PC-3 (cell line): ENCODE measurements at regions not wholly inside any gene's neighbourhood (a gene's known extent, or its start where the extent isn't known, plus 50 kb on each side); places are given as distances from the start of the nearest gene placed in this dataset.

Source experiments
- ATAC-seq: fragments of 200-7000 bp; cut with Tn5 transposase; 2 replicates; pipeline ENCODE4 v1.9.1; 2020; ENCODE audit warnings: mild to moderate bottlenecking, moderate library complexity
- BruUV-seq: library from RNA; stranded (reverse); fragments of 400-500 nt; replicated peaks from 2 replicates; lab custom pipeline; 2021; lab: Mats Ljungman, UMichigan
- CTCF ChIA-PET: fragments of 300-600 bp; sonication (Branson Sonifier 250); formaldehyde crosslinking; loops from one replicate; lab custom pipeline; 2022; ENCODE audit warnings: antibody characterized with exemption; lab: Charles Lee
- POLR2A ChIA-PET: fragments of 300-600 bp; sonication (Branson Sonifier 250); formaldehyde crosslinking; loops from one replicate; lab custom pipeline; 2022; ENCODE audit warnings: antibody characterized with exemption; ENCODE audit not compliant: unreplicated experiment; lab: Charles Lee
- DNase-seq: peaks from one replicate; pipeline ENCODE4 v3.0.0-alpha.2; 2015
- H2AFZ ChIP-seq: fragments of 300-600 bp; sonication (generic); 2 replicates; pipeline ENCODE4 v1.6.0; 2016; ENCODE audit warnings: antibody characterized with exemption, low read length
- H3F3A ChIP-seq: fragments of 300-600 bp; sonication (generic); one replicate; pipeline ENCODE4 v1.6.0; 2017; ENCODE audit warnings: antibody characterized with exemption, low read length, control low read depth, mild to moderate bottlenecking; ENCODE audit not compliant: unreplicated experiment
- H3K27ac ChIP-seq: fragments of 300-600 bp; sonication (generic); 2 replicates; pipeline ENCODE4 v1.5.1; 2016; ENCODE audit warnings: mild to moderate bottlenecking, low read length
- H3K27me3 ChIP-seq: fragments of 300-600 bp; sonication (generic); 2 replicates; pipeline ENCODE4 v1.6.1; 2016; ENCODE audit warnings: low read length, mixed read lengths
- H3K36me3 ChIP-seq: fragments of 300-600 bp; sonication (generic); 2 replicates; pipeline ENCODE4 v1.6.1; 2016; ENCODE audit warnings: low read depth, mixed run types, low read length, mixed read lengths
- H3K4me1 ChIP-seq: fragments of 300-600 bp; sonication (generic); 2 replicates; pipeline ENCODE4 v1.5.1; 2016; ENCODE audit warnings: low read length; ENCODE audit not compliant: insufficient read depth
- H3K4me2 ChIP-seq: fragments of 300-600 bp; sonication (generic); 2 replicates; pipeline ENCODE4 v1.6.0; 2016; ENCODE audit warnings: low read length
- H3K4me3 ChIP-seq: fragments of 300-600 bp; sonication (generic); 2 replicates; pipeline ENCODE4 v1.5.1; 2016; ENCODE audit warnings: mild to moderate bottlenecking, low read length, mixed read lengths
- H3K79me2 ChIP-seq: fragments of 300-600 bp; sonication (generic); 2 replicates; pipeline ENCODE4 v1.6.1; 2017; ENCODE audit warnings: low read length, mixed read lengths
- H3K9ac ChIP-seq: fragments of 300-600 bp; sonication (generic); 2 replicates; pipeline ENCODE4 v1.6.0; 2016; ENCODE audit warnings: mild to moderate bottlenecking, low read length
- H3K9me2 ChIP-seq: fragments of 300-600 bp; sonication (generic); replicated peaks from 2 replicates; pipeline ENCODE4 v1.6.1; 2016; ENCODE audit warnings: mixed run types, low read length, mixed read lengths
- H3K9me3 ChIP-seq: fragments of 300-600 bp; sonication (generic); 2 replicates; pipeline ENCODE4 v1.6.1; 2016; ENCODE audit warnings: low read length, mixed read lengths
- H4K20me1 ChIP-seq: fragments of 300-600 bp; sonication (generic); 2 replicates; pipeline ENCODE4 v1.6.1; 2016; ENCODE audit warnings: low read length, mixed read lengths
- EZH2 ChIP-seq: fragments of 300-600 bp; sonication (generic); IDR thresholded peaks from one replicate; pipeline ENCODE4 v1.6.1; 2017; ENCODE audit warnings: antibody characterized with exemption, mild to moderate bottlenecking, low read length; ENCODE audit not compliant: unreplicated experiment
- EZH2phosphoT487 ChIP-seq: fragments of 300-600 bp; sonication (generic); IDR thresholded peaks from 2 replicates; pipeline ENCODE4 v1.6.1; 2018; ENCODE audit warnings: mild to moderate bottlenecking, antibody characterized with exemption, low read length, borderline replicate concordance
- intact Hi-C: fragments of 100-400 bp; cut with micrococcal nuclease; formaldehyde crosslinking; loops from 2 replicates; pipeline ENCODE4 v1.9.0; 2023
- TF ChIP-seq, protein P1 (sequence below): fragments of 300-600 bp; sonication (generic); conservative IDR thresholded peaks from 2 replicates; pipeline ENCODE4 v1.5.1; 2017; ENCODE audit warnings: antibody characterized with exemption, low read depth, mild to moderate bottlenecking, low read length

DNA sequence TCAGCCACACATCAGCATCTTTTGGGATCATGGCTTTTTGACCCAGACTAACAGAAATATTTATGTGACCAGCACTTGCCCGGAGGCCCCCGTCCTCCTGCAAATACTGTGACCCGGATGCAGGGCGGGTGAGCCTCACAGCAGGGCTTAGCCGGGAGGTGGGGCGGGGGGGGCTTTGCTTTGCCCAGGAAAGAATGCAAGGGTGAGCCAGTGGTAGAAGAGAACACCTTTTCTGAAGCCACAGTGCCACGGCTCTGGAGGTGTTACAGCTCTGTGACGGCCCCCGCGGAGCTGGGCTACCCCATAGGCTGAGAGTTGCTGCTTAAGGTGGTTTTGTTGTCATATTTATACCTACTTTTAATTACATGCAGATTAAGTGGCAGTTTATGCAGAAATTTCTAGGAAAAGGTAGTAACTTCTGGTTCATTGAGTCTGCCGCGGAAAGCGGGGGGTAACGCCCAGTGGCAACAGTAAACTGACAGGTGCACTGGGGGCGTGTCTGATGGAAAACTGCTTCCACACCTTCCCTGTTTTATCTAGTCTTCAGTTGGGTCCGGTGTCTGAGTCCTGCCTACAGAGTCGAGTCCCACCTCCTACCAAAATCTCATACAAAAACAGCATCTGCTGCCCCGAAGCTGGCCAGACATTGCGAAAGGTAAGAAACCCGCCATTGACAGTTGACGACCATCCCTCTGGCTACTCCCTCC is 187.9 kb downstream of the TEX29 start:
- ATAC-seq = no peak
- Histone ChIP-seq H3K4me2 (no peak overlapping the region), H3K4me3 (no peak overlapping the region), H3K27ac (no peak overlapping the region), H4K20me1 (no peaks in the 10 kb centered on the region), H3K79me2 (no peaks in the 10 kb centered on the region), H3K27me3 (peaks cover 52% of the 10 kb centered on the region), H3K4me1 (no peaks in the 10 kb centered on the region), H3K9me3 (no peaks in the 10 kb centered on the region), H2AFZ (no peak overlapping the region), H3K36me3 (no peaks in the 10 kb centered on the region), H3K9ac (no peak overlapping the region), H3F3A (no peaks in the 10 kb centered on the region), H3K9me2 (no peaks in the 10 kb centered on the region)
- ChIA-PET POLR2A (no interaction called here), CTCF (no interaction called here)
- intact Hi-C loops = no loop called here
- no TSS peak for BruUV-seq
- TF ChIP-seq EZH2 (no peak), EZH2phosphoT487 (no peak)
- TF ChIP-seq, protein P1, sequence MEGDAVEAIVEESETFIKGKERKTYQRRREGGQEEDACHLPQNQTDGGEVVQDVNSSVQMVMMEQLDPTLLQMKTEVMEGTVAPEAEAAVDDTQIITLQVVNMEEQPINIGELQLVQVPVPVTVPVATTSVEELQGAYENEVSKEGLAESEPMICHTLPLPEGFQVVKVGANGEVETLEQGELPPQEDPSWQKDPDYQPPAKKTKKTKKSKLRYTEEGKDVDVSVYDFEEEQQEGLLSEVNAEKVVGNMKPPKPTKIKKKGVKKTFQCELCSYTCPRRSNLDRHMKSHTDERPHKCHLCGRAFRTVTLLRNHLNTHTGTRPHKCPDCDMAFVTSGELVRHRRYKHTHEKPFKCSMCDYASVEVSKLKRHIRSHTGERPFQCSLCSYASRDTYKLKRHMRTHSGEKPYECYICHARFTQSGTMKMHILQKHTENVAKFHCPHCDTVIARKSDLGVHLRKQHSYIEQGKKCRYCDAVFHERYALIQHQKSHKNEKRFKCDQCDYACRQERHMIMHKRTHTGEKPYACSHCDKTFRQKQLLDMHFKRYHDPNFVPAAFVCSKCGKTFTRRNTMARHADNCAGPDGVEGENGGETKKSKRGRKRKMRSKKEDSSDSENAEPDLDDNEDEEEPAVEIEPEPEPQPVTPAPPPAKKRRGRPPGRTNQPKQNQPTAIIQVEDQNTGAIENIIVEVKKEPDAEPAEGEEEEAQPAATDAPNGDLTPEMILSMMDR = no peak
- no peak for DNase-seq

DNA sequence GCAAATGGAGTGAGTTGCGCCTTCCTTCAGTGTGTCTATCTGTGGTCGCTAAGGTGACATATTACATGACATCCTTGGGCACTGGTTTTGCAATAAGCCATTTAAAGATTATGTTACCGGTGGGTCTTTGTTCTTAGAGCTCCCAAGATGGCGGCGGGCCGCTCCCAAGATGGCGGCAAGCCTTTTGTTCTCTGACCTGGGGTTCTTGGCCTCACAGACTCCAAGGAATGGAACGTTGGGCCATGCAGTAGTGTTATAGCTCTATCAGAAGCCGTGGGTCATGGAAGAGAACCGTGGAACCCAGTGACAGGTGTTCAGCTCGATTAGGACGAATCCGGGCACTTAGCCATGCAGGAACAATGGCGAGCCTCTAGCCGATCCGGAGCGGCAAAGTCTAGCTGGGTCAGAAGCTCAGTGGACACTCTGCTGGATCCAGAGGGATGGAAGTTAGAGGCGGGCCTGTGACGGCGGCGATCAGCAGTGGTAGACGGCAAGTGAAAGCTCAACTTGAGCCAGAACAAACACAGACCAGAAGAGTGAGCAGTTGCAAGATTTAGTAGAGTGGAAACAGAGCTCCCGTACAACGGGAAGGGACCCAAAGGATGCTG is 188.6 kb downstream of the TEX29 start:
- no peaks in the 10 kb centered on the region for H3F3A ChIP-seq
- intact Hi-C loops = no loop called here
- no peaks in the 10 kb centered on the region for H3K4me1 ChIP-seq
- H3K27me3 ChIP-seq = peaks cover 47% of the 10 kb centered on the region
- H3K36me3 ChIP-seq = no peaks in the 10 kb centered on the region
- ATAC-seq = no peak
- H3K27ac ChIP-seq = no peak overlapping the region
- H2AFZ ChIP-seq = no peak overlapping the region
- BruUV-seq = no TSS peak
- H3K4me2 ChIP-seq = no peak overlapping the region
- ChIA-PET POLR2A (no interaction called here), CTCF (no interaction called here)
- H3K9me3 ChIP-seq = no peaks in the 10 kb centered on the region
- no peaks in the 10 kb centered on the region for H3K9me2 ChIP-seq
- TF ChIP-seq EZH2 (no peak), EZH2phosphoT487 (no peak)
- TF ChIP-seq, protein P1 = no peak
- H3K4me3 ChIP-seq = no peak overlapping the region
- DNase-seq = no peak
- H4K20me1 ChIP-seq = no peaks in the 10 kb centered on the region
- H3K9ac ChIP-seq = no peak overlapping the region
- H3K79me2 ChIP-seq = no peaks in the 10 kb centered on the region

DNA sequence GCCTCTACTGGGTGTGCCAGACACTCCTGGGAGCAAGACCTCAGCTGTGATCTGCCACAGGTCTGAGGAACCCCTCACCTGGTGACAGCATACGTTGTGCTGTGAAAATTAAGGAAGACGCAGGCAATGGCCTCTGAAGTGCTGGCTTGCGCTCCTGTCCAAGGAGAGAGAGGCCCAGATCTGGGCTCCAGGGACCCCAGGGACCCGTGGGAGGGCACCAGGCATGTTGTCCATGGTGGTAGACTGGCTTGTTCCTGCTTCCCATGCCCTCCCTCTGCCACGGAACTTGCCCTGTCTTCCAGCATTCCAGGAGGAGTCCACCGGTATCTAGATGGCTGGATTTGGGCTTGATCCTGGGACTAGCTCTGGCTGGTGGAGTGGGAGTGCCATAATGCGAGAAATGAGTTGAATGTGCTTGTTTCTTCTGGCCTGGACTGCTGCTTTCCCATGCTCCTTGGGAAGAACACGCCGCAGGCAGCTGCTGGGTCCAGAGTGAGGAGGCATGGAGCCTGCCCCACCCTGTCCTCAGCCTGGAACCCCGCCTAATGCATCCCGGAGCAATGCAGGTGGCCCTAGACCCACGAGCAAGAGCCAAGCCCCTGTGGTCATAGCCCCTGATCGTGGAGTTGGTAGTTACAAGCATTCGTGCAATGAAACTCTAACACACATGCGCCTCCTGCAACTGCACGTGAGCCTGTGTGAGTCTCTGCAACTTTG is 190.2 kb downstream of the TEX29 start:
- TF ChIP-seq EZH2phosphoT487 (no peak), EZH2 (no peak)
- TF ChIP-seq, protein P1 = no peak
- no peak overlapping the region for H2AFZ ChIP-seq
- no peaks in the 10 kb centered on the region for H3F3A ChIP-seq
- intact Hi-C loops = no loop called here
- ATAC-seq (no peak), DNase-seq (no peak)
- no peaks in the 10 kb centered on the region for H3K4me1 ChIP-seq
- CTCF ChIA-PET = no interaction called here
- H3K79me2 ChIP-seq = no peaks in the 10 kb centered on the region
- H4K20me1 ChIP-seq = no peaks in the 10 kb centered on the region
- H3K27me3 ChIP-seq = peaks cover 37% of the 10 kb centered on the region
- no peaks in the 10 kb centered on the region for H3K36me3 ChIP-seq
- no peak overlapping the region for H3K4me3 ChIP-seq
- POLR2A ChIA-PET = no interaction called here
- H3K9me3 ChIP-seq = no peaks in the 10 kb centered on the region
- no TSS peak for BruUV-seq
- H3K9me2 ChIP-seq = no peaks in the 10 kb centered on the region
- no peak overlapping the region for H3K9ac ChIP-seq
- H3K27ac ChIP-seq = no peak overlapping the region
- H3K4me2 ChIP-seq = no peak overlapping the region
